ENCODE measurements at regions not wholly inside any gene's neighbourhood (a gene's known extent, or its start where the extent isn't known, plus 50 kb on each side); places are given as distances from the start of the nearest gene placed in this dataset.

GRCh38 chr3:10581251-10581650 lies 75.9 kb upstream of the ATP2B2 start:
- Histone ChIP-seq H3K36me3 (no peaks in the 10 kb centered on the region), H3K27me3 (no peaks in the 10 kb centered on the region), H3K4me2 (no peak overlapping the region), H3K4me1 (no peaks in the 10 kb centered on the region), H3K9me3 (replicated peaks in 1 of 11) (no peaks in the 10 kb centered on the region), H4K20me1 (0 out of 22 replicates have a peak, but pooled peaks cover 0 to 3% (median 0%) of the 10 kb centered on the region in 11 experiments), H3K4me3 (no peak overlapping the region), H3K27ac (no peak overlapping the region), H3K9ac (no peak overlapping the region)
- TF ChIP-seq Cebpa-rat (IDR thresholded peaks at IDR 0.05), result no peak

- no peak for TF ChIP-seq Cebpa-rat (IDR thresholded peaks at IDR 0.05)
- Histone ChIP-seq H3K9ac (no peak overlapping the region), H4K20me1 (0 out of 22 replicates have a peak, but pooled peaks cover 0 to 3% (median 0%) of the 10 kb centered on the region in 11 experiments), H3K9me3 (replicated peaks in 1 of 11) (no peaks in the 10 kb centered on the region), H3K4me2 (no peak overlapping the region), H3K27me3 (no peaks in the 10 kb centered on the region), H3K36me3 (no peaks in the 10 kb centered on the region), H3K27ac (no peak overlapping the region), H3K4me1 (no peaks in the 10 kb centered on the region), H3K4me3 (no peak overlapping the region)
These were observed 76.3 kb upstream of the ATP2B2 start for GRCh38 chr3:10581716-10582115.

- no peak overlapping the region for H3K9ac ChIP-seq
- H3K27me3 ChIP-seq, result no peaks in the 10 kb centered on the region
- TF ChIP-seq Cebpa-rat (IDR thresholded peaks at IDR 0.05), result no peak
- no peaks in the 10 kb centered on the region for H3K36me3 ChIP-seq
- H3K27ac ChIP-seq, result no peak overlapping the region
- H4K20me1 ChIP-seq, result 0 out of 22 replicates have a peak, but pooled peaks cover 0 to 3% (median 0%) of the 10 kb centered on the region in 11 experiments
- H3K9me3 ChIP-seq (replicated peaks in 1 of 11), result no peaks in the 10 kb centered on the region
- no peak overlapping the region for H3K4me2 ChIP-seq
- no peaks in the 10 kb centered on the region for H3K4me1 ChIP-seq
- H3K4me3 ChIP-seq, result no peak overlapping the region
These were observed 77.3 kb upstream of the ATP2B2 start for GRCh38 chr3:10582733-10583132.

GRCh38 chr3:10583798-10584708 lies 78.7 kb upstream of the ATP2B2 start:
- Histone ChIP-seq H3K9ac (no peak overlapping the region), H3K4me2 (no peak overlapping the region), H3K4me1 (no peaks in the 10 kb centered on the region), H3K36me3 (no peaks in the 10 kb centered on the region), H4K20me1 (0 out of 22 replicates have a peak, but pooled peaks cover 0 to 3% (median 0%) of the 10 kb centered on the region in 11 experiments), H3K4me3 (no peak overlapping the region), H3K27ac (no peak overlapping the region), H3K9me3 (replicated peaks in 1 of 11) (no peaks in the 10 kb centered on the region), H3K27me3 (no peaks in the 10 kb centered on the region)
- no peak for TF ChIP-seq Cebpa-rat (IDR thresholded peaks at IDR 0.05)

GRCh38 chr3:10585945-10586344 lies 80.6 kb upstream of the ATP2B2 start:
- no peak for TF ChIP-seq Cebpa-rat (IDR thresholded peaks at IDR 0.05)
- Histone ChIP-seq H3K36me3 (no peaks in the 10 kb centered on the region), H3K27ac (no peak overlapping the region), H3K27me3 (no peaks in the 10 kb centered on the region), H3K9me3 (replicated peaks in 1 of 11) (no peaks in the 10 kb centered on the region), H4K20me1 (0 out of 22 replicates have a peak, but pooled peaks cover 0 to 10% (median 0%) of the 10 kb centered on the region in 11 experiments), H3K4me2 (no peak overlapping the region), H3K9ac (no peak overlapping the region), H3K4me1 (no peaks in the 10 kb centered on the region), H3K4me3 (no peak overlapping the region)

GRCh38 chr3:10594915-10595314 lies 89.5 kb upstream of the ATP2B2 start:
- Histone ChIP-seq H4K20me1 (peaks cover 0 to 9% (median 0%) of the 10 kb centered on the region in 11 experiments; a peak in 2 of 22 replicates), H3K4me2 (no peak overlapping the region), H3K27ac (no peak overlapping the region), H3K4me3 (no peak overlapping the region), H3K27me3 (no peaks in the 10 kb centered on the region; a peak in 1 of 22 replicates), H3K9ac (no peak overlapping the region), H3K36me3 (no peaks in the 10 kb centered on the region), H3K4me1 (no peaks in the 10 kb centered on the region), H3K9me3 (replicated peaks in 1 of 11) (no peaks in the 10 kb centered on the region)
- no peak for TF ChIP-seq Cebpa-rat (IDR thresholded peaks at IDR 0.05)

- no peak for TF ChIP-seq Cebpa-rat (IDR thresholded peaks at IDR 0.05)
- H3K36me3 ChIP-seq, result no peaks in the 10 kb centered on the region
- H4K20me1 ChIP-seq, result no peaks in the 10 kb centered on the region; a peak in 2 of 22 replicates
- H3K9me3 ChIP-seq (replicated peaks in 1 of 11), result no peaks in the 10 kb centered on the region
- no peak overlapping the region for H3K4me2 ChIP-seq
- H3K9ac ChIP-seq, result no peak overlapping the region
- H3K4me3 ChIP-seq, result no peak overlapping the region
- no peaks in the 10 kb centered on the region for H3K4me1 ChIP-seq
- H3K27ac ChIP-seq, result no peak overlapping the region
- H3K27me3 ChIP-seq, result no peaks in the 10 kb centered on the region
These were observed 91.5 kb upstream of the ATP2B2 start for GRCh38 chr3:10596746-10597448.

GRCh38 chr3:10597733-10598132 lies 92.3 kb upstream of the ATP2B2 start:
- Histone ChIP-seq H4K20me1 (no peaks in the 10 kb centered on the region; a peak in 2 of 22 replicates), H3K27ac (no peak overlapping the region), H3K4me2 (no peak overlapping the region), H3K36me3 (no peaks in the 10 kb centered on the region), H3K4me3 (no peak overlapping the region), H3K27me3 (no peaks in the 10 kb centered on the region), H3K9ac (no peak overlapping the region), H3K4me1 (peaks cover 0 to 3% (median 2%) of the 10 kb centered on the region in 10 experiments; a peak in 16 of 20 replicates), H3K9me3 (replicated peaks in 1 of 11) (no peaks in the 10 kb centered on the region)
- TF ChIP-seq Cebpa-rat (IDR thresholded peaks at IDR 0.05), result no peak

- Histone ChIP-seq H3K4me3 (no peak overlapping the region), H3K9ac (no peak overlapping the region), H3K4me1 (peaks cover 12 to 16% (median 15%) of the 10 kb centered on the region in 10 experiments), H3K27ac (no peak overlapping the region), H4K20me1 (no peaks in the 10 kb centered on the region; a peak in 2 of 22 replicates), H3K4me2 (no peak overlapping the region), H3K27me3 (no peaks in the 10 kb centered on the region), H3K36me3 (no peaks in the 10 kb centered on the region), H3K9me3 (replicated peaks in 1 of 11) (no peaks in the 10 kb centered on the region)
- TF ChIP-seq Cebpa-rat (IDR thresholded peaks at IDR 0.05), result no peak
These were observed 93.6 kb upstream of the ATP2B2 start for GRCh38 chr3:10599017-10599416.

All from BLaER1 treated with 17β-estradiol and CSF1 and Interleukin-3, amounts not matched to agents 10 nM and 100 nM (cell line).